GM20431 (cell line): ENCODE measurements at regions not wholly inside any gene's neighbourhood (a gene's known extent, or its start where the extent isn't known, plus 50 kb on each side); places are given as distances from the start of the nearest gene placed in this dataset.

Experiments used
- in situ Hi-C: fragments of 300-500 bp; cut with MseI, MboI; formaldehyde crosslinking; loops from one replicate; pipeline ENCODE4 v1.15.0; 2020; ENCODE audit warnings: low sequenced_read_pairs; ENCODE audit not compliant: unreplicated experiment

DNA sequence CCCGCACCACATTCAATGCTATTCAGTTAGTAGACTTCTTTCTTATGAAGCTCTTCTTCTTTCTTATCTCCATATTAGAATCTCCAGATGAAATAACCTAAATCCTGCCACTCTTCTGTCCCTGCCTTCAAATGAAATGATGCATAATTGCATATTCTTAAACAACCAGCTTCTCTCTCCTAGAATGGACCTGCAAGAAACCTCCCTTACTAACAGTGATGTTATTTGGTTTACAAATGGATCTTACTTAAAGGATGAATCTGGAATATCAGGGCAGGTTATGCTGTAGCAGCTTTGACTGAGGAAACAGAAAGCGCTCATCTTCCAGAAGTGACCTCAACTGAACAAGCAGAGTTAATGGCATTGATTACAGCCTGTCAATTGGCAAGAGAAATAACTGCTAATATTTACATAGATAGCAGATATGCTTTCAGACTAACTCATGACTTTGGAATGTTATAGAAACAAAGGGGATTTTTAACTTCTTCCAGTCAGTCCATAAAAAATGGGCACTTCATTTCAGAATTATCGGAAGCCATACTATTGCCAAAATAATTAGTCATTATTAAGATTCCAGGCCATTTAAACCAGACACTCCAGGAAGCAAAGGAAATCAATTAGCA, 755.7 kb upstream of the HS6ST1 start:
- in situ Hi-C loops = no loop called here

GRCh38 chr2:129078548-129078947, 759.9 kb upstream of the HS6ST1 start:
- in situ Hi-C loops = no loop called here

- in situ Hi-C loops = no loop called here
These were observed 762.2 kb upstream of the HS6ST1 start for GRCh38 chr2:129080715-129081476.

- in situ Hi-C loops = no loop called here
These were observed 766.7 kb upstream of the HS6ST1 start for GRCh38 chr2:129085386-129085785.

DNA sequence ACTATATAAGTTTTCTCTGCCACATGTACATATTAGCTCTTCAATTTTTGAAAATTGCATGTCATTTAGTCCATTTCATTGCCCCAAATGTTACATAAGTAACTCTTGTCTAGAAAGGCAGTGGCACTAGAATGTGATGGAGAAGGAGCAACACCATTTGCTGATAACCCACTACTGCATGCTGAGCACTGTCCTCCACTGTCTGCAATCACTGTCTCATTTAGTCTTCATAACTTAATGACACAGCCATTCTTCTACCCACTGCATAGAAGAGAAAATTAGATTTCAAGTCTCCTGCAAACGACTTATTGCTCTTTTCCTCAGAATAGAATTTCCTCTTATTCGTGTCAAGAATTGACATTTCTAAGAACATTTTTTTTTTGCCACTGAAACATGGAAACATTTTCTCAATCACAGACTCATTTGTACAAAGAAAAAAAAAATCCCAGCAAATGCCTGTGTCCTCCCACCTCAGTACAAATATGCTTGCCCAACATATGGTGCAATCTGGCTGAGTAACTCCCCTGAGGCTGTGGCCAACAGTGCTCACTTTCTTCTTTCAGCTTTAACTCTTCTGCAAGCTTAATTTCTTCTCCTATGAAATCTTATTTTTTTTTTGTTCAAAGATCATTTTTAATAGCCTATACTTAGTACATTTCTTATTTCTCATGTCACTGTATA, 768.6 kb upstream of the HS6ST1 start:
- in situ Hi-C loops = no loop called here

DNA sequence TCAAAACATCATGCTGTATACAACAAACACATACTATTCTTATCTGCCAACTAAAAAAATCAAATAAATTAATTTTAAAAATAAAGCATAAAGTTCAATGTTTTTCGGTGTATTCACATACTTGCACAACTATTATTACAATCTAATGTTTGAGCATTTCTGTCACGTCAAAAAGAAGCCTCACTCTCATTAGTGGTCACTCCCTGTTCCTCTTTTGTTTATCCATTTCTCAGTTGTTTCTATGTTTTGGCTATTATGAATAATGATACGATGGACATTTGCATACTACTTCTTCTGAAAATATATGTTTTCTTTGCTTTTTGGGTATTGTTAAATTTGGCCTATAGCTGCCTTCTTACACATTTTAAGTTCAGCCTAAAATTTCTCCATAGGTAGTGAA, 773.0 kb upstream of the HS6ST1 start:
- in situ Hi-C loops = no loop called here

- in situ Hi-C loops = no loop called here
These were observed 774.3 kb upstream of the HS6ST1 start for GRCh38 chr2:129092956-129093355.

GRCh38 chr2:129101186-129101585, 782.5 kb upstream of the HS6ST1 start:
- in situ Hi-C loops = no loop called here

DNA sequence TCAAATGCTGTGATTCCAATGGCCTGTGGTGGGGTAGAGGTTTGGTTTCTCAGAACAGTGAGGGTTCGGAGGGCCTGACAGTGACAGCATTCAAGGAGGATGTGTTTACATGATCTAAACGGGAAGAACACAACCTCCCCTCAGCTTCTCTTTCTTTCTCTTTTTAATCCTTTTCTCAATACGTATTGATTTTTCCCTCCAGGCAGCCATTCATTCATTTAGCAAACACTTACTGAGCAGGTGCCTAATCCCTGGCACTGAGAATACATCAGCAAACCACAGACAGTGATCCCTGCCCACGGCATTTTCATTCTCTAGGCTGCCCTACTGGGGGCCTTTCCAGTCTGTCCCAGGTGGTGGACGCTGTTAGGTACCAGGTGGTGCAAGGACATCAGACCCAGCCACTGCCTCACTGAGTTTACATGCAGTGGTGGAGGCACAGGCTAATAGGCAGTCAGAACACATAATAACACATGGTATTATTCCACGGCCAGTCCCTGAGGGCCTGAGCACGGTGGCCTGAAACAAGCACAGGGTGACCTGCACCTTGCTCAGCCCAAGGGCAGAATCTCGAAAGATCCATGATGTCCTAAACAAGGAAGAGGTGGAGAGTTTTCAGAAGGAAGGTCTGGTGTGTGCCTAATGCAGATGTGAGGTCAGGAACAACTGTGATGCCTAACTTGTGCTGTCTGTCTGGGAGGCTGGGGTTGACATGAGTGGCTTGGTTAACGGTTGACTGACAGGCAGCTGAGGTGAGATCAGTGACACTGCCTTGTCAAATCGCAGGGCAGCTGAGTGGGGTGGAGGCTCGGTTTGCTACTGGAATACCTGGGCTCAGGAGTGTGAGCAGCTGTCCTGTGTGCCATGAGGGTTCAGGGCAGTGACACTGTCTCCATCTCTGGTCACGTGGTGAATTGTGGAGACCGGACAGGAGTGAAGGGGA, 785.5 kb upstream of the HS6ST1 start:
- in situ Hi-C loops = no loop called here

- in situ Hi-C loops = no loop called here
These were observed 793.5 kb upstream of the HS6ST1 start for GRCh38 chr2:129112181-129112580.

GRCh38 chr2:129113776-129114175, 795.1 kb upstream of the HS6ST1 start:
- in situ Hi-C loops = no loop called here

- in situ Hi-C loops = no loop called here
These were observed 798.8 kb upstream of the HS6ST1 start for GRCh38 chr2:129117434-129117833.

GRCh38 chr2:129118296-129118695, 799.6 kb upstream of the HS6ST1 start:
- in situ Hi-C loops = no loop called here

- in situ Hi-C loops = no loop called here
These were observed 810.4 kb upstream of the HS6ST1 start for GRCh38 chr2:129129087-129129486.

DNA sequence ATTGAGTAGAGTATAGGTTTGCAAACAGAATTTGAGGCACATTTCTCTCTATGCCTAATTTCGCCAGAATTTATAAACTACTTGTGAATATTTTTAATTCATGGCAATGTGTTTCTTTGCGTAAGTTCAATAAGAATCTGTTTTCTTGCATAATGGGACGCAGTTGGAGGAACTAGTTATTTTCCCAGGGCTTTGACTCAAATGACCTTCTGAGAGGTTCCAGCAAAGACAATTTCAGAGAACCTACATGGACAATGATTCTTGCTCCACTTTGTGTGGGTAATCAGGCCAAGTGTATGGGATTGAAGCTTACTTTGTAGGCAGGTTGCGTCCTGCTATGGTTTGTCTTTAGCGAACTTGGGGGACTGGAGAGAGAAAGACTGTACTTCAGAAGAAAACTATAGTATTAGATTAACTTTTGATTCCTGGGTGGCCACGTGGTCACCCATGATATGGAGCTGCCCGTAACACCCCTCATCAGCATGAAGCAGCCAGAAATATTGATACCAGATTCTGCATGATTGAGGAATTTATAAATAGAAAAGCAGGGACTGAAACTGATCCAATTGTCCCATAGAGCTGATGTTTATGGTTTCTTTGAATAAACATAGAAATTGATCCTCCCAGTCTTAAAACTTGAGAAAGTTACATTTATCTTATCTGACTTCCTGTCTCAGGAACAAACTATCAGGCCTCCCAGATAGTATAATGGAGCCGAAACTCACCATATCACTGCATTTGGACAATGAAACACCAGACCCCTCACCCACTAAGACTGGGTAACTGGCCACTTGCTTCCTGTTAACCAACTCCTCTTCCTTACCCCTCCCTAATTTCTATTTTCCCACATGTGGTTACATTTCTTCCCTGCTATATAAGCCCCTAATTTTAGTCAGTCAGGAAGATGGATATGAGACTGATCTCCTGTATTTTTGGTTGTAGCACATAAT, 815.3 kb upstream of the HS6ST1 start:
- in situ Hi-C loops = no loop called here

DNA sequence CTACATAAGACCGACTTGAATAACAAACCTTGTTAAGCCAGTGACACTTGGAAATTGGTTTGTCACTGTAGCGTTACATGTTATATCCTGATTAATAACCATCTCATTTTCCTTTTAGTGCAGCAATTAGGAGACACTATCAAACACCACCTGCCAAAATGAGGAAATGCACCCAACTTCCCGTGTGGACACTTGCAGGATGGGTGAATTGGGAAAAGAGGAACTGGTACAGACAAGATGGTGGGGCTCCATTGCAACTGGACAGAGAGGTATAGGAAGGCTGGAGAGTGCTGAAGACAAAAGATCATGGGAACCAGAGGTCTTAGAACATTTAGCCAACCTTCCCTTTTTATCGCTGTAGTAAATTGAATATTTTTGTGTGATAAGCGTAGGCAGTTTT, 816.3 kb upstream of the HS6ST1 start:
- in situ Hi-C loops = no loop called here

DNA sequence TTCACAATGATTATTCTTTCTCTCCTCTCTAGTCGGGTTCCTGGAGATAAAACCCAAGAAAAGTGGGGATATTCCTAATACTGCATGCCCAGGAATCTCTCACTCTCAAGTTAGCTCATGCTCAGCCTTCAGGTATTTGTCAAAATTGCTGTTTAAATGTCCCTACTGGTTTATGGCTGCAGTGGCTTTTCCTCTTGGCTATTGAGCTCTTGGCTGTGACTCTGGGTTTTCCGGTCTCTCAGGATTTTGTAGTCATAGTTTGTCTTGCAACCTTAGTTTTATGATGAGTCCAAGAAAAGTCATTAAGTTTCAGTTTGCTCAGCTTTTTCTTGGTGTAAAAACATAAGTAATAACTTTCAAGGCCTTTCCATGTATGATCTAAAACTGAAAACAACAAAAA, 820.7 kb upstream of the HS6ST1 start:
- in situ Hi-C loops = no loop called here

- in situ Hi-C loops = no loop called here
These were observed 823.8 kb upstream of the HS6ST1 start for GRCh38 chr2:129142465-129142864.

- in situ Hi-C loops = no loop called here
These were observed 825.6 kb upstream of the HS6ST1 start for GRCh38 chr2:129144082-129144791.
